IMR-90 (cell line): ENCODE measurements at regions not wholly inside any gene's neighbourhood (a gene's known extent, or its start where the extent isn't known, plus 50 kb on each side); places are given as distances from the start of the nearest gene placed in this dataset.
"Not testable (repeated sequence)": the region's sequence is repeated elsewhere in the genome, so short reads cannot be mapped to it uniquely, and the experiment has no call there.

ENCODE experiments used
- ATAC-seq: fragments of 200-7000 bp; cut with Tn5 transposase; 2 replicates; pipeline ENCODE4 v1.9.1; 2020; ENCODE audit warnings: low read depth, mild to moderate bottlenecking, moderate library complexity
- BruUV-seq: library from RNA; stranded (reverse); fragments of 400-500 nt; replicated peaks from 2 replicates; lab custom pipeline; 2021; lab: Mats Ljungman, UMichigan
- CTCF ChIA-PET: fragments of 300-600 bp; formaldehyde crosslinking; extraction: SDS; loops from one replicate; lab custom pipeline; 2021; ENCODE audit warnings: antibody characterized with exemption; lab: Yijun Ruan, JAX
- POLR2A ChIA-PET: fragments of 300-600 bp; sonication (Branson Sonifier 250); formaldehyde crosslinking; loops from one replicate; lab custom pipeline; 2022; ENCODE audit warnings: antibody characterized with exemption; ENCODE audit not compliant: unreplicated experiment; lab: Charles Lee
- DNase-seq: peaks from one replicate; pipeline ENCODE4 v3.0.0; 2013
- H2AFZ ChIP-seq: replicated peaks from 2 replicates; pipeline ENCODE3; 2013; ENCODE audit warnings: low read length, mild to moderate bottlenecking; ENCODE audit not compliant: poor library complexity
- H2AK5ac ChIP-seq: 2 replicates; pipeline ENCODE4 v1.6.1; 2013; ENCODE audit warnings: low read depth, low read length, inconsistent platforms
- H2AK9ac ChIP-seq: replicated peaks from 2 replicates; pipeline ENCODE3; 2013; ENCODE audit warnings: mild to moderate bottlenecking, low read depth, low read length, moderate library complexity; ENCODE audit not compliant: poor library complexity
- H2BK120ac ChIP-seq: 2 replicates; pipeline ENCODE4 v1.6.1; 2013; ENCODE audit warnings: low read depth, low read length, inconsistent platforms
- H2BK15ac ChIP-seq: 3 replicates; pipeline ENCODE4 v1.6.1; 2013; ENCODE audit warnings: low read depth, low read length, inconsistent platforms
- H2BK20ac ChIP-seq: 2 replicates; pipeline ENCODE4 v1.6.1; 2013; ENCODE audit warnings: low read depth, mild to moderate bottlenecking, inconsistent platforms, low read length, moderate library complexity
- H2BK5ac ChIP-seq: 2 replicates; pipeline ENCODE4 v1.6.1; 2013; ENCODE audit warnings: mild to moderate bottlenecking, low read depth, low read length, inconsistent platforms; ENCODE audit not compliant: poor library complexity, severe bottlenecking
- H3K14ac ChIP-seq: replicated peaks from 2 replicates; pipeline ENCODE4 v1.6.1; 2013; ENCODE audit warnings: low read depth, low read length, inconsistent platforms
- H3K18ac ChIP-seq: 2 replicates; pipeline ENCODE4 v1.6.1; 2013; ENCODE audit warnings: low read depth, low read length, control low read depth
- H3K23ac ChIP-seq: 2 replicates; pipeline ENCODE4 v1.6.1; 2013; ENCODE audit warnings: low read depth, low read length, inconsistent platforms
- H3K27ac ChIP-seq: 2 replicates; pipeline ENCODE4 v1.5.1; 2013; ENCODE audit warnings: mild to moderate bottlenecking, control low read depth, low read length; ENCODE audit not compliant: insufficient read depth
- H3K27me3 ChIP-seq: 2 replicates; pipeline ENCODE4 v1.6.1; 2013; ENCODE audit warnings: low read length; ENCODE audit not compliant: control insufficient read depth, insufficient read depth
- H3K36me3 ChIP-seq: 2 replicates; pipeline ENCODE4 v1.6.1; 2013; ENCODE audit warnings: low read length, mixed read lengths; ENCODE audit not compliant: control insufficient read depth, insufficient read depth
- H3K4ac ChIP-seq: 2 replicates; pipeline ENCODE4 v1.6.1; 2013; ENCODE audit warnings: low read depth, low read length, inconsistent platforms
- H3K4me1 ChIP-seq: 2 replicates; pipeline ENCODE4 v1.6.1; 2013; ENCODE audit warnings: low read length, mixed read lengths; ENCODE audit not compliant: control insufficient read depth, insufficient read depth
- H3K4me2 ChIP-seq: 2 replicates; pipeline ENCODE4 v1.6.1; 2013; ENCODE audit warnings: low read depth, mild to moderate bottlenecking, control low read depth, low read length, moderate library complexity
- H3K4me3 ChIP-seq: 2 replicates; pipeline ENCODE4 v1.5.1; 2013; ENCODE audit warnings: low read depth, mild to moderate bottlenecking, control low read depth, low read length, moderate library complexity; ENCODE audit not compliant: insufficient read depth
- H3K56ac ChIP-seq: 2 replicates; pipeline ENCODE4 v1.6.1; 2013; ENCODE audit warnings: low read length, inconsistent platforms; ENCODE audit not compliant: insufficient read depth; ENCODE audit errors: extremely low read depth
- H3K79me1 ChIP-seq, 2 experiments: 2 replicates each; pipeline ENCODE4 v1.6.1; 2013; ENCODE audit warnings: low read length in 2 of 2, inconsistent platforms in 1 of 2, low read depth in 1 of 2
- H3K9ac ChIP-seq: 2 replicates; pipeline ENCODE4 v1.6.1; 2013; ENCODE audit warnings: low read depth, low read length, control low read depth
- H3K9me1 ChIP-seq: 2 replicates; pipeline ENCODE4 v1.6.1; 2013; ENCODE audit warnings: low read length, inconsistent platforms; ENCODE audit not compliant: insufficient read depth
- H3K9me3 ChIP-seq: 2 replicates; pipeline ENCODE4 v1.6.1; 2013; ENCODE audit warnings: low read length; ENCODE audit not compliant: control insufficient read depth, insufficient read depth
- H4K20me1 ChIP-seq: 2 replicates; pipeline ENCODE4 v1.6.1; 2013; ENCODE audit warnings: low read length, inconsistent platforms; ENCODE audit not compliant: insufficient read depth
- H4K5ac ChIP-seq: 2 replicates; pipeline ENCODE4 v1.6.1; 2013; ENCODE audit warnings: mild to moderate bottlenecking, low read depth, low read length, control low read depth
- H4K8ac ChIP-seq, 2 experiments: 2 replicates each; pipeline ENCODE4 v1.6.1; 2013; ENCODE audit warnings: low read depth in 2 of 2, low read length in 2 of 2, control low read depth in 1 of 2, inconsistent platforms in 1 of 2
- H4K91ac ChIP-seq: 2 replicates; pipeline ENCODE4 v1.6.1; 2013; ENCODE audit warnings: low read depth, low read length, inconsistent platforms; ENCODE audit not compliant: insufficient read depth
- WGBS, 2 experiments: methylation state at CpG; one replicate each; pipeline versions ENCODE4 v1.1.5 to v1.1.7; 2013; ENCODE audit warnings: missing lambda C conversion rate in 2 of 2; ENCODE audit not compliant: insufficient read length in 1 of 2; ENCODE audit errors: extremely low coverage in 2 of 2; 5-methylcytosine and 5-hydroxymethylcytosine counted together
- dilution Hi-C: fragments of 300-500 bp; cut with HindIII; formaldehyde crosslinking; loops from one replicate; pipeline ENCODE4 v1.14.3; 2018; ENCODE audit warnings: low sequenced_read_pairs; ENCODE audit not compliant: unreplicated experiment
- in situ Hi-C: fragments of 300-500 bp; cut with MboI; formaldehyde crosslinking; loops from 3 replicates; pipeline ENCODE4 v1.14.3; 2019; ENCODE audit warnings: low sequenced_read_pairs, inconsistent platforms, mixed read lengths
- intact Hi-C: fragments of 100-400 bp; cut with micrococcal nuclease; formaldehyde crosslinking; loops from 2 replicates; pipeline ENCODE4 v1.10.0; 2022

GRCh38 chr7:149650190-149650589 lies 123.2 kb downstream of the ZNF467 start:
- H4K5ac ChIP-seq, H4K8ac ChIP-seq, ATAC-seq, dilution Hi-C loops, H2BK20ac ChIP-seq, H3K4ac ChIP-seq, H4K20me1 ChIP-seq, H2BK15ac ChIP-seq, POLR2A ChIA-PET, H3K4me2 ChIP-seq, H2AK9ac ChIP-seq, H3K27me3 ChIP-seq, H3K56ac ChIP-seq, H2BK5ac ChIP-seq, H4K91ac ChIP-seq, CTCF ChIA-PET, H3K36me3 ChIP-seq, H3K18ac ChIP-seq, H3K4me1 ChIP-seq, H3K79me1 ChIP-seq, H3K23ac ChIP-seq, H3K27ac ChIP-seq, H3K4me3 ChIP-seq, H3K9me3 ChIP-seq, H2BK120ac ChIP-seq, H2AFZ ChIP-seq, H3K9ac ChIP-seq, DNase-seq, H2AK5ac ChIP-seq, H3K9me1 ChIP-seq, BruUV-seq, intact Hi-C loops, in situ Hi-C loops, H3K14ac ChIP-seq: not testable (repeated sequence)
- WGBS, 2 experiments, result no CpG with 5 or more reads among the region's 3 CpGs
